HG02798 (cell line): ENCODE measurements at regions not wholly inside any gene's neighbourhood (a gene's known extent, or its start where the extent isn't known, plus 50 kb on each side); places are given as distances from the start of the nearest gene placed in this dataset.
"Not testable (repeated sequence)": the region's sequence is repeated elsewhere in the genome, so short reads cannot be mapped to it uniquely, and the experiment has no call there.

Experiments used
- ATAC-seq: cut with Tn5 transposase; IDR thresholded peaks from one replicate; pipeline ENCODE4 v1.9.1; 2021; ENCODE audit warnings: mild to moderate bottlenecking; ENCODE audit not compliant: unreplicated experiment, poor library complexity

- no peak for ATAC-seq
Measured at GRCh38 chr15:54779271-54779670, 417.5 kb downstream of the RSL24D1 start.

GRCh38 chr15:54776410-54776809 is 420.3 kb downstream of the RSL24D1 start:
- ATAC-seq = no peak

- ATAC-seq = no peak
Measured at GRCh38 chr15:54772663-54773062, 424.1 kb downstream of the RSL24D1 start.

- ATAC-seq = not testable (repeated sequence)
Measured at GRCh38 chr15:54749461-54749860, 447.3 kb downstream of the RSL24D1 start.

DNA sequence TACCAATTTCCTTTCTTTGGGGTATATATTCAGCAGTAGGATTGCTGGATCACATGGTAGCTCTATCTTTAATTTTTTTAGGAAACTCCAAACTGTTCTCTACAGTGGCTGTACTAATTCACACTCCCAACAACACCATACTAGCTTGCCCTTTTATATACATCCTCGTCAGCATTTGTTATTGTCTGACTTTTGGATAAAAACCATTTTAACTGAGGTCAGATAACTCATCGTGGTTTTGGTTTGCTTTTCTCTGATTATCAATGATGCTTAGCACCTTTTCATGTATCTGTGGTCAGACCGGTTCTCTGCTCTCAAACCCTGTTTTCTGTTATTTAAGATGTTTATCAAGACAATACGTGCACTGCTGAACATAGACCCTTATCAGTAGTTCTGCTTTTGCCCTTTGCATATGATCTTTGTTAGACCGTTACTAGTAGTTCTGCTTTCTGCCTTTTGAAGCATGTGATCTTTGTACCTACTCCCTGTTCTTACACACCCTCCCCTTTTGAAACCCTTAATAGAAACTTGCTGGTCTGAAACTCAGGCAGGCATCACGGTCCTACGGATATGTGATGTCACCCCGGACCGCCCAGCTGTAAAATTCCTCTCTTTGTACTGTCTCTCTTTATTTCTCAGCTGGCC is 474.3 kb downstream of the RSL24D1 start:
- no peak for ATAC-seq

GRCh38 chr15:54719325-54719724 is 477.4 kb downstream of the RSL24D1 start:
- ATAC-seq = no peak

DNA sequence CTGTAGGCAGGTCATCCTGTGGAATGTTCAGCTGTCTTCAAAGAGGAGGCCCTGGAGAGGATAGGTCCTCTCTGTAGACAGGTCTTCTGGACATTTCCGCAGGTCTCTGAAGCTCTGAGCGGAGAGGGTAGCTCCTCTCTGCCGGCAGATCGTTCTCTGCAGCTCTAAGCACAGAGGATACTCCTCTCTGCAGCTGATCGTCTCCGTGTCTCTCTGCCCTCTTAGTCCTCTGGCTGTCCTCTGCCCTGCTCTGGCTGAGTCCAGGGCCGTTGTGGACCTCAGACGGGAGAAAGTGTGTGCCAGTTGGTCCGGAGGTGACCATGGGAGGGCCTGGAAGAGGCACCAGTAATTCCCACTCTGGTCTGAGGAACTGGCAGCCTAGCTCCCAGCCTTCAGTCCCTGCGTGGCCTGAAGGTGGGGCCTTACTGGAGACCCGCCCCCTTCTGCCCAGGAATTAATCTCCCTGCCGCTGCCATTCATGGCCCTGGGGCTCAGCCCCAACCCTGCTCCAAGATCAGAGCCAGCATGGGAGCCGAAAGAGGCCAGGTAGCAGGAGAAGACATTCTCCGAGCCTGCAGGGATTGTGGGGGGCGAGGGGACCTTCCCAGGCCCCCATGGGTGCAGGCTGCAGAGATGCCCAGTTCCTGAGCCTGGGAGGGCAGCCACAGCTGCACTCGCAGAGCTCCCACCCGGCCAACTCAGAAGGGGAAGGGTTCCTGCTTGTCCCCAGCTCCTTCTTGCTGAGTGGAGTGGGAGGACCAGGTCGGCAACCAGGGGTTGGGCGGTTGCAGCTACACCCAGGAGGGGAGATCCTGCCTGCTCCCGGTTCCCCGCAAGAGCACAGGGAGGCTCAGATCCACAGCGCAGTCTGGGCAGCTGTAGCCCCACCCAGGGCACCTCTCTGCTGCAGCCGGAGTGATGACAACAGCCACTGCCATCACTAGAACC is 488.7 kb downstream of the RSL24D1 start:
- no peak for ATAC-seq

DNA sequence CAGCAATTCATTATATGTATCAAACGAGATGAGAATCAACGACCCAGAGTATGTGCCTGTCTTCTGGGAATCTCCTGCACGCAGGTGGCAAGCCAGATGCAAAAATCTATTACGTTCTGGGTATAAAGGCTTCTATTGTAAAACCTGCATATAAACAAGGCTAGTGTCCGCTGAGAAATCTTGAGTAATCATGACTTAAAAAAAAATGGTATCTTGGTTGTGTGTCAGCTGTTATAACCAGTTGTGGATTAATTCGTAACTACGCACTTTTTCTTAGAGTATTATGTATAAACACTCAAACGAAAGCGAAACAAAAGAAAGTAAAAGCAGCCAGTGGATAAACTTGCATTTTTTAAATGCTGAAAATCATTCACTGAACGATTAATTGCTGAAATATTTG is 509.1 kb downstream of the RSL24D1 start:
- ATAC-seq = no peak
